ENCODE measurements at regions not wholly inside any gene's neighbourhood (a gene's known extent, or its start where the extent isn't known, plus 50 kb on each side); places are given as distances from the start of the nearest gene placed in this dataset.

DNA sequence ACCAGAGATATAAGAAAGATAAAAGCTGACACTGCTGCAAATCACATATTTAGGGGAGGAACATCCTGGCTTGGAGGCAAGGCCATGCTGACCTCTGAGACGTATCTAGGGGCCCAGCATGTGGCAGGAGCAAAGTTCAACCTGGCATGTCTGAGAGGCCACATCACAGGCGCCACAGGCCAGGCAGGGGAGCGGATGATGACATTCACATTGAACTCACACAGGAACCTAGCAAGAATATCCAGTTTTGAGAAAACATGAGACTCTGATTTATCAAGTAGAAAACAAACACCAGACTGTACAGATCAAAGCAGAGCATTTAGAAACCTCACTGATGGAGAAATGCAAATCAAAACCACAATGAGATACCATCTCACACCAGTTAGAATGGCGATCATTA lies 64.2 kb upstream of the STK32A start:
- DNase-seq, result no peak

DNA sequence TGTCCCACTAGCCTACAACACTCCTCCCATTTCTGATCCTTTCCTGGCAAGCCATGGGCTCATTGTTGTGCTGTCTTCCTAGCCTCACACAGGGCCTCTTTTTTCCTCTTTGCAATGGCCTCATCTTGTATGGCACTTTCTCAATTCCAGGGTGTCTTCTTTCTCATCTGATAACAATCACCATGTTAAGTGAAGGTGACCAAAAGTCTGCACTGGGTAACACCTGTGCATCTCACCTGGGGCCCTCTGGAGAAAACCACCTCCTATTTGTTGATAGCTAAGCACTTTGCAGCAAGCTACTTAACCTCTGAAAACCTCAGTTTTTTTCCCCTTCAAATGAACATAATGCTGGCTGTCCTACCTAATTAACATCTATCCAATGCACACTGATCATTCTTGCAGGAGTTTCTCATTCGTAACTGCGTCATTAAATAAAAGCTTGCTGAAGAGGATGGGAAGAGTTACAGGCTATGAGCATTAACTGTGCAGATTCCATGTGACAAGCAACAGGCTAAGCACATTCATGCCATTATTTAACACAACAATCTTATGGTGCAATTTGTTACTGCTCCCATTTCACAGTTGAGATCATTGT lies 60.1 kb upstream of the STK32A start:
- no peak for DNase-seq

DNA sequence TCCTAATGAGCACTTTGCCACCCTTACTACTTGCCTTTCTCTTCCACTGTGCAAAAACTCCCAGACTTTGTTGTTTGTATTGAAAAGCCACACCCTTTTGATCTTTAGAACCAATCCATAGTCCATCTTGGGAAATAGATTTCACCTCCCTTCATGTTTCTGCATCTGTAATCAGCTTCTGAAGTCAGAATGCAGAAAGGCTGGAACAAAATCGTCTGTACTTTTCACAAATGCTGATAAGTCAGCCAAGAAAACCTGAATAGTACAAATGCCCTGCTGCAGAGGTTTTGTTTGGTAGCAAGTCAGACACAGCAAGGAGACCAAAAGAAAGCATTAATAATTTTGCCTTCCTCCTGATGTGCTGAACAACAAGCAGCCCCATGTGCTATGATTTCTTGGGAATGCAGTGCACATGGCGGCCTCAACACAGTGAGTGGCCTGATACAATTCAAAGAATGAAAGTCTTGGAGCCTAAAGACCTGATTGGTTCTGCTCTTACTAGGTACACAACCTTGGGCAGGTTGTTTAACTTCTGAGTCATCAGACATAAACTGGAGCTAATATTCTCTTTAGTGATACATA lies 59.2 kb upstream of the STK32A start:
- no peak for DNase-seq

DNA sequence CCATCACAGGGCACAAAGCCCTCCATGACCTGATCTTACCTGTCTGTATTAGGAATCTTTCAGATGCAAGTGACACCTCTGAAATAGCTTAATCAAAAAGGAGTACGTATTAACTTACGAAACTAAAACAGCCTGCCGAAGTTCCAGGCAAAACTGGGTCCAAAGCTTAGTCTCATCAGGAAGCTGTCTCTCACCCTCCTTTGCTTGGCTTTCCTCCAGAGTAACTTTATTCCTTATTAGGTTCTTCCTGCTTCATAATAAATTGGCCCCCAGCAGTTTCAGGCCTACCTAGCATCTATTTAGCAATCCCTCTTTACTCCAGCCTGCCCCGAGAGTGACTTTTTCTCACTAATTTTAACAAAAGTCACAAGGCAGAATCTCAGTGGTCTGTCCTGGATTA lies 58.4 kb upstream of the STK32A start:
- DNase-seq, result no peak

DNA sequence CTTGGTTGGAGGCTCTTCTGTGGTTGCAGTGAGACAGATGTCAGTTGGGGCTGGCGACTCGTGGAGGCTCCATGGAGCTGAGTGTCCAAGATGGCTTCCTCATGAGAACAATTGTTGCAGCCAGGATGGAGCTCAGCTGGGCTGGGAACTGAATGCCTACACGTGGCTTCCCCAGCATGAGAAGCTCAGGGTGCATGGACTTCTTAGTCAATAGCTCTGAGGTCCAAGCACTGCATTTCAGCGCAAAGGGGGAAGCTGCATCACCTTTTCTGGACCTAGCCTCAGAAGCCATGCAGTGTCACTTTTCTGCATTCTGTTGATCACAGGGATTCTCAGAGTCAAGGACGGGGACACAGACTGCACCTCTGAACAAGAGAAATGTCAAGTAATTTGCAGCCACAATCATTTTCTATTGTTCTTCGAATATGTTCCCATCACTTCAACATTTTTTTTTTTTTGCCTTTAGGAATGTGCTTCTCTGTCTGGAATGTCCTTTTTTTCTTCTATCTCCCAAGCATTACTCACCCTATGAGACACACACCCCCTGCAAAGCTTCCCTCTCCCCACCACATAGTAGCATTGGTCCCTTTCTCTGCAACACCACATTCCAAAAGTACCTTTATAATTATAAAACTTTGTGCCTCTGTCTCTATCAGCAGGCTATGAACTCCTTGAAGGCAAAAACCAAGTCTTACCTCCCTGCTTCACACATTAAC lies 57.5 kb upstream of the STK32A start:
- DNase-seq, result no peak

- no peak for DNase-seq
Observed at GRCh38 chr5:147179562-147180147, 55.2 kb upstream of the STK32A start.

- DNase-seq, result no peak
Observed at GRCh38 chr5:147180751-147181150, 54.1 kb upstream of the STK32A start.
